Right hindlimb (tissue), 1 donor: ENCODE measurements at regions not wholly inside any gene's neighbourhood (a gene's known extent, or its start where the extent isn't known, plus 50 kb on each side); places are given as distances from the start of the nearest gene placed in this dataset.

Source experiments
- DNase-seq: peaks from one replicate; pipeline ENCODE4 v3.0.0-alpha.2; 2018

- no peak for DNase-seq
These were observed 457.0 kb downstream of the ADAMTS20 start for GRCh38 chr12:43094886-43095575.

DNA sequence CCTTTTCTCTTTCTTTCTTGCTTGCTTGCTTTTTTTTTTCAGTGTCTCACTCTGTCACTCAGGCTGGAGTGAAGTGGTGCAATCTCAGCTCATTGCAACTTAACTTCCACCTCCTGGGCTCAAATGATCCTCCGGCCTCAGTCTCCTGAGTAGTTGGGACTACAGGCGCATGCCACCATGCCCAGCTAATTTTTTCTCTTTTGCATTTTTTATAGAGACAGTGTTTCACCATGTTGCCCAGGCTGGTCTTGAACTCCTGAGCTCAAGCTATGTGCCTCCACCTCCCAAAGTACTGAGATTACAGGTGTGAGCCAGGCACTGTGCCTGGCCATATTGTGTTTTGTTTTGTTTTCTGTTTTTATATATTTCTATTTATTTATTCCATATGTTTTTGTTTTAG is 461.0 kb downstream of the ADAMTS20 start:
- no peak for DNase-seq

DNA sequence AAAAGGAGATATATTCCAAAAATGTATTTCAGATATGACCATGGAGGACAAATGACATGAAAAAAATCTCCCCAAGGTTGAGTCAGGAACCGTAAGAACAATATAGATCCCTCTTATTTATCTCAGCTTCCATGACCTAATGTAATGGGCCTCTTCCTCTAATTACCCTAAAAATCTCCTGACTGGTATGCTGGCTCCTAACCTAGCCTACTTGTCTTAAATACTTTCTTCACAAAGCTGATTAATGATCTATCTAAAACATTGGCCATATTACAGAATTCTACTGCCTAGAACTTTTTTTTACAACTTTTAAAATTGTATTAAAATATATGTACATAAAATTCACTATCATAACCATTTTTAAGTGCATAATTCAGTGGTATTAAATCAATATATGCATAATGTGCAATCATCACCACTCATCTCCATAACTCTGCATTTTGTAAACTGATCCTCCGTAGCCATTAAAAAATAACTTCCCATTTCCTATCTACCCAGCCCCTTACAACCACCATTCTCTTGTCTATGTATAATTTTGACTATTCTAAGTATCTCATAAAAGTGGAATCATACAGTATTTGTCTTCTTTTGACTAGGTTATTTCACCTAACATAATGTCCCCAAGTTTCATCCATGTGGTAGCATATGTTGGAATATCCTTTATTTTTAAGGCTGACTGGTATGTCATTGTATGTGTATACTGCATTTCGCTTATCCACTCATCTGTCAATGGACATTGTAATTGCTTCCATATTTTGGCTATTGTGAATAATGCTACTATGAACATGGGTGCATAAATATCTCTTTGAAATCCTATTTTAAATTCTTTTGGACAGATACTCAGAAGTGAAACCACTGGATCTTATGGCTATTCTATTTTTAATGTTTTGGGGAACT is 464.6 kb downstream of the ADAMTS20 start:
- DNase-seq, result no peak

GRCh38 chr12:43079476-43079875 is 472.5 kb downstream of the ADAMTS20 start:
- no peak for DNase-seq

GRCh38 chr12:43078976-43079375 is 473.0 kb downstream of the ADAMTS20 start:
- no peak for DNase-seq

DNA sequence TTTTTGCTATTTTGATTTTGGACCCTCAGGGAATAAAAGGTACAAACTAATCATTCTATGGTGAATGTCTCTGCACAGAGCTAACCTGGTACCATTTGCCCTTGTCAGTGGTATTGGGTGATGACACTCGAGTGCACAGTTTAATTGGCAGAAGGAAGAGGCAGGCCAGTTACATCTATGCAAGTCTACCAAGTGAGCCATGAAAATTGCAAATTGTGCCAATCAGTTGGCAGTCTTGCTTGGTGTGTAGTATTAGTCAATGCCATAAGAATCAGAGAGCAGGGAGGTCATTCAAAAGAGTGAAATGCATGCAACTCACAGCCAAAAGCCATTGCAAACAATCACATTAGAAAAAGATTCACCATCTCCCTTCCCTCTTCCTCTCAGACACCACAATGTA is 479.6 kb downstream of the ADAMTS20 start:
- DNase-seq, result no peak

- no peak for DNase-seq
These were observed 480.2 kb upstream of the PRICKLE1 start for GRCh38 chr12:43069768-43070221.

DNA sequence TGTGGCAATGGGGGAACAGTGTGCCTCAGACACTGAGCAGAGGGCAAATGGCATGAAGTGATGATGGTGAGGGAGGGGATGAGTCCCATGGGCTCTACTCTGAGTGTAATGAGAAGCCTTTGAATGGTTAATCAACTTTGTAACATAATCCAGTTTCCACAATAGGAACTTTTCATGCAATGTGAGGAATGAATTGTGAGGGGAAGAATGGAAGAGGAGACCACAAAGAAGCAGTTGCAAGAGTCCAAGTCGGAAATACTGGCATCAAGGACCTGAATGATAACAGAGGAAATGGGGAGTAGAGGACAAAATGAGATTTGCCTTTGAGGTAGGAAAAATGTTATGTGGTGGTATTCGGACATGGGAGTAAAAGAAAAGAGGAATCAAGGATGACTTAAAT is 476.9 kb upstream of the PRICKLE1 start:
- no peak for DNase-seq

- peak; percentile 26 for DNase-seq
These were observed 474.1 kb upstream of the PRICKLE1 start for GRCh38 chr12:43063650-43064049.

- DNase-seq, result no peak
These were observed 472.8 kb upstream of the PRICKLE1 start for GRCh38 chr12:43062201-43062895.

- no peak for DNase-seq
These were observed 471.2 kb upstream of the PRICKLE1 start for GRCh38 chr12:43060742-43061141.

DNA sequence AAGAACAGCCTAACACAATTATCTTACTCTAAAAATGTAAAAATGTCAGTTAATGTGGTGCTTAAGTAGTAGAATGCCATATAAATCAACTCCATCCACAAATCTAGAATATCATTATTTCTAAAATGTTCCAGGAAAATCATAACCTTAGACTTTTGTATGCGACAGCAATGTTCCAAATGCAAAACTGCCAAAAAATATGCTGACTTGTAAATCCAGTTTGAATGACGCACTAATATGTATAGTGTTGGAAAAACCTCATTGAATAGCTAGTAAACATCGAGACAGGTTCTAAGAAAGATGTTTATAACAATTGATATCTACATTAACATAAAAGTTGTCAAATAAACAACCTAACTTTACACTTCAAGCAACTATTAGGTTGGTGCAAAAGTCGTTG is 469.1 kb upstream of the PRICKLE1 start:
- DNase-seq, result no peak

- DNase-seq, result no peak
These were observed 468.0 kb upstream of the PRICKLE1 start for GRCh38 chr12:43057566-43057965.

- no peak for DNase-seq
These were observed 464.5 kb upstream of the PRICKLE1 start for GRCh38 chr12:43054085-43054484.

GRCh38 chr12:43052441-43052840 is 462.9 kb upstream of the PRICKLE1 start:
- DNase-seq, result no peak

DNA sequence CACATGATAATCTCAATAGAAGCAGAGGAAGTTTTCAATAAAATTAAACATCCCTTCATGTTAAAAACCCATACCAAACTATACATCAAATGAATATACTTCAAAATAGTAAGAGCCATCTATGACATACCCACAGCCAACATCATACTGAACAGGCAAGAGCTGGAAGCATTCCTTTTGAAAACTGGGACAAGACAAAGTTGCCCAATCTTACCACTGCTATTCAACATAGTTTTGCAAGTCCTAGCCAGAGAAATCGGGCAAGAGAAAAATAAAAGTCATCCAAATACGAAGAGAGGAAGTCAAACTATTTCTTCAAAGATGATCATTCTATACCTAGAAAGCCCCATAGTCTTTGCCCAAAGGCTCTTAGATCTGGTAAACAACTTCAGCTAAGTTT is 454.7 kb upstream of the PRICKLE1 start:
- DNase-seq, result no peak

- DNase-seq, result no peak
These were observed 449.4 kb upstream of the PRICKLE1 start for GRCh38 chr12:43038991-43039390.

GRCh38 chr12:43029971-43030370 is 440.4 kb upstream of the PRICKLE1 start:
- DNase-seq, result no peak

DNA sequence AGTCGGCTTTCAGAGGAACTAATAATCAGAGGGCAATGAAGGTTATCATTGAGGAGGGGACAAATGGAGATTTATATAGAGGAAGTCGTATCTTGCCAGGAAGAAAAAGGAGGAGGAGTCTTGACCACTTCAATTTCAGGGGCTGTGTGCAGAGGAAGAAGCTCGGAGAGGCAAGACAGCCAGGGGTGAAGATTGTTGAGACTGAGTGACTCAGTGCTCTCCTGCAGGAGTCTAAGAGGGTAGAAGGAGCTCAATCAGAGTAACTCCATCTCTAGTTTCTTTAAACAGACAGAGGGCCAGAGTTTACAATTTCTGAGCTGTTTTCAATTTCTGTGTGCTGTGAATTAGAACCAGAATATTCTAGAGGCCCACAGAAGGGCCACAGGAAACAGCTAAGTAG is 439.3 kb upstream of the PRICKLE1 start:
- no peak for DNase-seq

- DNase-seq, result no peak
These were observed 433.3 kb upstream of the PRICKLE1 start for GRCh38 chr12:43022838-43023237.

DNA sequence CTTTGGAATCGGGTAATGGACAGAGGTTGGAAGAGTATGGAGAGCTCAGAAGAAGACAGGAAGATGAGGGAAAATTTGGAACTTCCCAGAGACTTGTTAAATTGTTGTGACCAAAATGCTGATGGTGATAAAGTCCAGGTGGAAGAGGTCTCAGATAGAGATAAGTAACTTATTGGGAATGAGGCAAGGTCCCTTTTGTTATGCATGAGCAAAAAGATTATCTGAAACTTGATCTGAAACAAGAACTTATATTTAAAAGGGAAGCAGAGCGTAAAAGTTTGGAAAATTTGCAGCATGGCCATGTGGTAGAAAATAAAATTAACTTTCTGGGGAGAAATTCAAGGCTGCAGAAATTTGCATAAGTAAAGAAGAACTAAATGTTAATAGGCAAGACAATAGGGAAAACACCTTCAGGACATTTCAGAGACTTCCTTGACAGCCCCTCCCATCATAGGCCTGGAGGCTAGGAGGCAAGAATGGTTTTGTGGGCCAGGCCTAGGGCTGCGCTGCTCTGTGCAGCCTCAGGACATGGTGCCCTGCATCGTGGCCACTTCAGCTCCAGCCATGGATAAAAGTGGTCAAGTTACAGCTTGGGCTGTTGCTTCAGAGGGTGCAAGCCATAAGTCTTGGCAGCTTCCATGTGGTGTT is 425.7 kb upstream of the PRICKLE1 start:
- DNase-seq, result no peak

- no peak for DNase-seq
These were observed 421.9 kb upstream of the PRICKLE1 start for GRCh38 chr12:43011383-43011926.

- no peak for DNase-seq
These were observed 420.3 kb upstream of the PRICKLE1 start for GRCh38 chr12:43009846-43010240.
